Hindlimb muscle (tissue), 1 donor: ENCODE measurements at regions not wholly inside any gene's neighbourhood (a gene's known extent, or its start where the extent isn't known, plus 50 kb on each side); places are given as distances from the start of the nearest gene placed in this dataset.

Source experiments
- DNase-seq: peaks from one replicate; pipeline ENCODE4 v3.0.0-alpha.2; 2013

GRCh38 chr1:57908147-57908890 lies 484.5 kb upstream of the DAB1 start:
- no peak for DNase-seq

- DNase-seq: no peak
These were observed 477.5 kb upstream of the DAB1 start for GRCh38 chr1:57901208-57901919.

- DNase-seq: no peak
These were observed 474.7 kb upstream of the DAB1 start for GRCh38 chr1:57898531-57898930.

GRCh38 chr1:57897581-57897980 lies 473.7 kb upstream of the DAB1 start:
- no peak for DNase-seq

GRCh38 chr1:57894315-57894714 lies 470.5 kb upstream of the DAB1 start:
- no peak for DNase-seq

GRCh38 chr1:57889676-57890320 lies 465.9 kb upstream of the DAB1 start:
- DNase-seq: no peak

GRCh38 chr1:57887964-57888491 lies 464.2 kb upstream of the DAB1 start:
- no peak for DNase-seq

GRCh38 chr1:57886376-57886775 lies 462.5 kb upstream of the DAB1 start:
- DNase-seq: no peak

- DNase-seq: no peak
These were observed 459.8 kb upstream of the DAB1 start for GRCh38 chr1:57883642-57883995.

GRCh38 chr1:57882934-57883641 lies 459.2 kb upstream of the DAB1 start:
- no peak for DNase-seq

- DNase-seq: no peak
These were observed 458.2 kb upstream of the DAB1 start for GRCh38 chr1:57882072-57882471.

- no peak for DNase-seq
These were observed 457.8 kb upstream of the DAB1 start for GRCh38 chr1:57881639-57882038.

GRCh38 chr1:57879700-57880099 lies 455.8 kb upstream of the DAB1 start:
- DNase-seq: no peak

- DNase-seq: no peak
These were observed 450.6 kb upstream of the DAB1 start for GRCh38 chr1:57874418-57874877.

- no peak for DNase-seq
These were observed 449.1 kb upstream of the DAB1 start for GRCh38 chr1:57872913-57873312.

- no peak for DNase-seq
These were observed 445.0 kb upstream of the DAB1 start for GRCh38 chr1:57868908-57869307.

- no peak for DNase-seq
These were observed 444.4 kb upstream of the DAB1 start for GRCh38 chr1:57868239-57868638.

- DNase-seq: no peak
These were observed 443.1 kb upstream of the DAB1 start for GRCh38 chr1:57866998-57867397.

GRCh38 chr1:57860931-57861565 lies 437.2 kb upstream of the DAB1 start:
- DNase-seq: no peak

- DNase-seq: no peak
These were observed 436.5 kb upstream of the DAB1 start for GRCh38 chr1:57860325-57860724.

- no peak for DNase-seq
These were observed 434.9 kb upstream of the DAB1 start for GRCh38 chr1:57858740-57859139.

- no peak for DNase-seq
These were observed 433.9 kb upstream of the DAB1 start for GRCh38 chr1:57857809-57858208.
